Body of pancreas (tissue), 4 donors: ENCODE measurements at regions not wholly inside any gene's neighbourhood (a gene's known extent, or its start where the extent isn't known, plus 50 kb on each side); places are given as distances from the start of the nearest gene placed in this dataset.

Experiments used
- ATAC-seq: fragments of 150-250 bp; one replicate; pipeline ENCODE4 v1.9.1; 2016
- DNase-seq, 4 donors: peaks; one replicate each; pipeline ENCODE4 v3.0.0-alpha.2; 2019
- H3K27ac ChIP-seq, 4 donors: fragments of 200-600 bp; sonication (generic); 1 replicate in 3 of 4; 2 replicates in 1 of 4; pipeline versions ENCODE4 v1.5.1 to v1.6.1; 2016 to 2019; ENCODE audit warnings: mild to moderate bottlenecking in 1 of 4, mixed read lengths in 1 of 4, moderate library complexity in 1 of 4
- H3K27me3 ChIP-seq, 2 donors: fragments of 200-600 bp; sonication (generic); one replicate each; pipeline ENCODE4 v1.6.0; 2016; ENCODE audit warnings: mild to moderate bottlenecking in 1 of 2
- H3K36me3 ChIP-seq, 2 donors: fragments of 200-600 bp; sonication (generic); replicated peaks in 1 of 2; 2 replicates each; pipeline ENCODE4 v1.5.1; 2016; ENCODE audit warnings: low read depth in 2 of 2; ENCODE audit not compliant: insufficient read depth in 1 of 2
- H3K4me1 ChIP-seq: fragments of 200-600 bp; sonication (generic); one replicate; pipeline ENCODE4 v1.6.0; 2016
- H3K4me3 ChIP-seq, 2 donors: fragments of 200-600 bp; sonication (generic); 1 replicate in 1 of 2; 2 replicates in 1 of 2; pipeline ENCODE4 v1.5.1; 2016 to 2019
- H3K9me3 ChIP-seq, 3 donors: fragments of 200-600 bp; sonication (generic); 1 replicate in 2 of 3; 2 replicates in 1 of 3; pipeline ENCODE4 v1.5.1; 2016
- POLR2A ChIP-seq, 3 donors: fragments of 450-650 bp; IDR thresholded peaks; one replicate each; pipeline ENCODE4 v1.6.1; 2016; ENCODE audit warnings: antibody characterized with exemption in 3 of 3, mild to moderate bottlenecking in 2 of 3
- WGBS, 2 donors: methylation state at CpG; one replicate each; pipeline ENCODE4 v1.1.5; 2017; 5-methylcytosine and 5-hydroxymethylcytosine counted together
- intact Hi-C: fragments of 100-400 bp; cut with DNase I; formaldehyde crosslinking; loops from one replicate; pipeline ENCODE4 v1.15.1; 2023
- TF ChIP-seq, protein P1 (sequence below), 7 experiments: fragments of 450-650 bp in 4 of 7; fragments of 200-600 bp in 3 of 7; sonication (generic) in 3 of 7; IDR thresholded peaks; one replicate each; pipeline ENCODE4 v1.5.1; 2016 to 2019; ENCODE audit warnings: antibody characterized with exemption in 7 of 7

DNA sequence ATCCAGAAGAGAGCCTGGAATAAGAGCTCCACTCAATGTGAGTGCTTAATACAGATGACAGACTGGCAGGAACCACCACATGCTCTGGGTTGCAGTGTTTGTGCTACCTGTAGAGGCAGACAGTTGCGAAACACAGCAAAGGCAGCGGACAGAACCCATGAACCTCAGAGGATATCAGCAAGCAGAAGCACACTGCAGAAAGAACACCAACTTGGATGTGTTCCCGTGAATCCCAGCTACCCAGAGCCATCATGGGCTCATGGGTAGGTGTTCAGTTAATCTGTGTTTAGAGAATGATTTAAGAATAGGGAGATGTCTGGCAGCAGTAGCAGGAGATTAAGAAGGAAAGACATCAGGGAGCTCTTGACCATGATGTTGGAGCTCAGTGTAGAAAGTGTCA, 133.3 kb upstream of the FOXQ1 start:
- Histone ChIP-seq H3K9me3 (no peaks in the 10 kb centered on the region), H3K27me3 (no peaks in the 10 kb centered on the region), H3K36me3 (no peaks in the 10 kb centered on the region), H3K27ac (no peak overlapping the region), H3K4me3 (no peak overlapping the region), H3K4me1 (peaks cover 8% of the 10 kb centered on the region)
- DNase-seq (no peak), ATAC-seq (no peak)
- intact Hi-C loops = no loop called here
- WGBS, 2 donors = 85 to 93% methylated on average over 3 of the region's 3 CpGs
- TF ChIP-seq, protein P1, sequence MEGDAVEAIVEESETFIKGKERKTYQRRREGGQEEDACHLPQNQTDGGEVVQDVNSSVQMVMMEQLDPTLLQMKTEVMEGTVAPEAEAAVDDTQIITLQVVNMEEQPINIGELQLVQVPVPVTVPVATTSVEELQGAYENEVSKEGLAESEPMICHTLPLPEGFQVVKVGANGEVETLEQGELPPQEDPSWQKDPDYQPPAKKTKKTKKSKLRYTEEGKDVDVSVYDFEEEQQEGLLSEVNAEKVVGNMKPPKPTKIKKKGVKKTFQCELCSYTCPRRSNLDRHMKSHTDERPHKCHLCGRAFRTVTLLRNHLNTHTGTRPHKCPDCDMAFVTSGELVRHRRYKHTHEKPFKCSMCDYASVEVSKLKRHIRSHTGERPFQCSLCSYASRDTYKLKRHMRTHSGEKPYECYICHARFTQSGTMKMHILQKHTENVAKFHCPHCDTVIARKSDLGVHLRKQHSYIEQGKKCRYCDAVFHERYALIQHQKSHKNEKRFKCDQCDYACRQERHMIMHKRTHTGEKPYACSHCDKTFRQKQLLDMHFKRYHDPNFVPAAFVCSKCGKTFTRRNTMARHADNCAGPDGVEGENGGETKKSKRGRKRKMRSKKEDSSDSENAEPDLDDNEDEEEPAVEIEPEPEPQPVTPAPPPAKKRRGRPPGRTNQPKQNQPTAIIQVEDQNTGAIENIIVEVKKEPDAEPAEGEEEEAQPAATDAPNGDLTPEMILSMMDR (IDR thresholded peaks at IDR 0.05) = no peak
- TF ChIP-seq POLR2A (IDR thresholded peaks at IDR 0.05) = no peak

DNA sequence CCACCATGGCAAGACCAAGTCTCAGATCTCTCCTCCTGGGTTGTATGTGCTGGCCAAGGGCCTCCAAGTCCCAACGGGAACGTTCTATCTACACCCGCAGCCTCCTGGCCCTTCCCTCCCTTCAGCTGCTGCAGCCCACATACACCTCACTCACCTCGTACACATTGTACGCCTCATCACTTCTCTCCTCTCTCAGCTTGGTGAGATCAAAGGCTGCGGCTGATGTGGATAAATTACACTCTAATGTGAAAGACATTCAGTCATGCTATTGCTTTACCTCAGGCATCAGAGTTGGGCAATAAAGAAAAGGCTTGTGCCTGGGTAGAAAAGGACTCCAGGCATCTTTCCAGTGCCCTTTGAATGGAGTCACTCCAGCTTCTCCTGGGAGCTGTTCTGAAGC, 135.3 kb upstream of the FOXQ1 start:
- Histone ChIP-seq H3K27ac (no peak overlapping the region), H3K4me3 (no peak overlapping the region), H3K27me3 (no peaks in the 10 kb centered on the region), H3K4me1 (no peaks in the 10 kb centered on the region), H3K9me3 (no peaks in the 10 kb centered on the region), H3K36me3 (no peaks in the 10 kb centered on the region)
- ATAC-seq (no peak), DNase-seq (no peak)
- TF ChIP-seq POLR2A (IDR thresholded peaks at IDR 0.05) = no peak
- TF ChIP-seq, protein P1 (IDR thresholded peaks at IDR 0.05) = no peak
- 79 to 86% methylated on average over 6 of the region's 6 CpGs for WGBS, 2 donors
- intact Hi-C loops = no loop called here

DNA sequence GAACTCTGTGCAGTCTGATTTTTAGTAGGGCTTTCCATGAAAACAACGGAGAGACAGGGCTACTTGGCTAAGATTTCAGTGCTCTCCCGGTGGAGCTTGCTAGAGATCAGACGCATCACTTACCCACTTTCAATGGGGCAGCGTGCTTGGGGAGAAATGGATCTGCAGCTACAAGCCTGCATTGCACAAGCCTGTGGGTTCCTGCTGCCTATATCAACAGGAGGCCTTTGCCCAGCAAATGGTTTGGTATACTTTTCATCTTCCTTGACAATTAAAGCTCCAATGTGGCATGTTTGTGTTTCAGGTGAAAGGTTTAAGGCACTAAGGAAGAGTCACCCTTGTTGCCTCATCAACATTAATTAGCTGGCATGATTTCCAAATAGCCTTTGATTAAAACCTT, 136.0 kb upstream of the FOXQ1 start:
- H3K9me3 ChIP-seq = no peaks in the 10 kb centered on the region
- no peak overlapping the region for H3K27ac ChIP-seq
- no peak overlapping the region for H3K4me3 ChIP-seq
- H3K27me3 ChIP-seq = no peaks in the 10 kb centered on the region
- no peak for TF ChIP-seq POLR2A (IDR thresholded peaks at IDR 0.05)
- TF ChIP-seq, protein P1 (IDR thresholded peaks at IDR 0.05) = no peak
- intact Hi-C loops = no loop called here
- DNase-seq (no peak), ATAC-seq (no peak)
- WGBS, 2 donors = 83 to 89% methylated on average over 4 of the region's 4 CpGs
- H3K4me1 ChIP-seq = no peaks in the 10 kb centered on the region
- H3K36me3 ChIP-seq = no peaks in the 10 kb centered on the region

DNA sequence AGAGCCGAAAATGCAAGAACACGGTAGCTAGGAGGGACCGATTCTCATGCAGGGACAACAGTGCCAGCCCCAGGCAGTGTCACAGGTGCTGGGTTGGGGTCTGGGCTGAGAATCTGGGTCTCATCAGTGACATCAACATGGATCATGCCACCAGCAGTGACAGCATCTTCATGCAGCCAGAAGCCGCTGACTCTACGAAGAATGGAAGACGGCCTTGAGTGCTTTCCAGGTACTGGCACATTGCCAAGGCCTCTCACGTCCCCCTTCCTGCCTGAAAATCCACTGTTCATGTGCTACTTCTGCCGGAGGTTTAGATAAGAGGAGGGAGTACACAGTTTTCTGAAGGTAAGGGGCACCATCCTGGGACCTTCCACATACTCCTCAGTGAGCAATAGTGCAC, 141.1 kb upstream of the FOXQ1 start:
- DNase-seq (peak in 2 of 4 donors; percentile 37 to 42), ATAC-seq (no peak)
- Histone ChIP-seq H3K4me3 (no peak overlapping the region), H3K27me3 (no peaks in the 10 kb centered on the region), H3K4me1 (no peaks in the 10 kb centered on the region), H3K9me3 (no peaks in the 10 kb centered on the region), H3K27ac (no peak overlapping the region), H3K36me3 (no peaks in the 10 kb centered on the region)
- TF ChIP-seq, protein P1 (IDR thresholded peaks at IDR 0.05) = no peak
- TF ChIP-seq POLR2A (IDR thresholded peaks at IDR 0.05) = no peak
- intact Hi-C loops = no loop called here
- 41 to 46% methylated on average over 4 to 8 of the region's 8 CpGs for WGBS, 2 donors

DNA sequence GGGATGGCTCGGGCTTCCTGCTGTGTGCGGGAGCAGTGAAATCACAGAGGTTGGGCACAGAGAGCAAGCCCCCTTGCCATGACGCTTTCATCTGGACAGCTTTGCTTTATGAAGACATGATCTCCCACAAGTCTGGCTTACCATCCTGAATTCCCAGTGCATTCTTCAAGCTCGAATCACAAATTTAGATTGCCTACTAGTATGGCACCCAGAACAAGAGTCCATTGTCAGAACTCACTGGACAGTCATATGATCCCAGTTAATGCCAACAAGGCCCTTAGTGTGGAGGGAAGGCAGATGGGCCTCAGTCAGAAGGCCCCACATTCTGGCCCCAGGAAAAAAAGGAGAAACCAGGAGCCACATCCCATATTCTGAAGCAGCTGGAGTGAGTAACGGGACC, 147.3 kb upstream of the FOXQ1 start:
- Histone ChIP-seq H3K27me3 (no peaks in the 10 kb centered on the region), H3K4me3 (no peak overlapping the region)
- intact Hi-C loops = no loop called here

More for the DNA sequence above, 147.3 kb upstream of the FOXQ1 start:
- Histone ChIP-seq H3K4me1 (no peaks in the 10 kb centered on the region), H3K27ac (no peak overlapping the region), H3K36me3 (no peaks in the 10 kb centered on the region), H3K9me3 (no peaks in the 10 kb centered on the region)
- DNase-seq (no peak), ATAC-seq (no peak)
- WGBS, 2 donors = 82 to 83% methylated on average over 5 of the region's 5 CpGs
- no peak for TF ChIP-seq POLR2A (IDR thresholded peaks at IDR 0.05)
- TF ChIP-seq, protein P1 (IDR thresholded peaks at IDR 0.05) = no peak
